ENCODE measurements at regions not wholly inside any gene's neighbourhood (a gene's known extent, or its start where the extent isn't known, plus 50 kb on each side); places are given as distances from the start of the nearest gene placed in this dataset.

- intact Hi-C loops (cut with DNase I): no loop called here
- WGBS, 2 donors: 59 to 74% methylated on average over 12 of the region's 12 CpGs
- peaks cover 0 to 5% (median 1%) of the 10 kb centered on the region in 4 donors for H3K9me3 ChIP-seq
- peaks cover 0 to 7% (median 0%) of the 10 kb centered on the region in 3 donors for H3K27me3 ChIP-seq
- no peak overlapping the region for H3K4me3 ChIP-seq
- DNase-seq: no peak
- TF ChIP-seq CTCF (IDR thresholded peaks at IDR 0.05) (no peak), POLR2AphosphoS5 (IDR thresholded peaks at IDR 0.05) (no peak), EP300 (IDR thresholded peaks at IDR 0.05) (no peak), POLR2A (IDR thresholded peaks at IDR 0.05) (no peak)
- H3K27ac ChIP-seq: no peak overlapping the region
- H3K36me3 ChIP-seq: no peaks in the 10 kb centered on the region
- H3K4me1 ChIP-seq: peaks cover 0 to 6% (median 0%) of the 10 kb centered on the region in 4 donors
Measured at GRCh38 chr5:173670791-173671120, 54.3 kb upstream of the BOD1 start.

- TF ChIP-seq POLR2AphosphoS5 (IDR thresholded peaks at IDR 0.05): no peak
- no peak for TF ChIP-seq POLR2A (IDR thresholded peaks at IDR 0.05)
- TF ChIP-seq CTCF (IDR thresholded peaks at IDR 0.05): no peak
- TF ChIP-seq EP300 (IDR thresholded peaks at IDR 0.05): no peak
- H3K36me3 ChIP-seq: no peaks in the 10 kb centered on the region
- peaks cover 0 to 7% (median 0%) of the 10 kb centered on the region in 3 donors for H3K27me3 ChIP-seq
- no peak for DNase-seq
- WGBS, 2 donors: 86 to 91% methylated on average over 16 of the region's 16 CpGs
- no peak overlapping the region for H3K4me3 ChIP-seq
- intact Hi-C loops (cut with DNase I): no loop called here
- H3K9me3 ChIP-seq: peaks cover 0 to 5% (median 1%) of the 10 kb centered on the region in 4 donors
- peaks cover 0 to 6% (median 0%) of the 10 kb centered on the region in 4 donors for H3K4me1 ChIP-seq
- no peak overlapping the region for H3K27ac ChIP-seq
Measured at GRCh38 chr5:173671121-173671949, 54.9 kb upstream of the BOD1 start.

GRCh38 chr5:173672166-173672565, 55.7 kb upstream of the BOD1 start:
- intact Hi-C loops (cut with DNase I): no loop called here
- DNase-seq: no peak
- Histone ChIP-seq H3K4me3 (no peak overlapping the region), H3K27me3 (peaks cover 0 to 7% (median 0%) of the 10 kb centered on the region in 3 donors), H3K36me3 (no peaks in the 10 kb centered on the region), H3K9me3 (peaks cover 0 to 5% (median 1%) of the 10 kb centered on the region in 4 donors), H3K4me1 (peaks cover 0 to 6% (median 0%) of the 10 kb centered on the region in 4 donors), H3K27ac (no peak overlapping the region)
- WGBS, 2 donors: 46 to 77% methylated on average over 8 of the region's 8 CpGs
- TF ChIP-seq POLR2AphosphoS5 (IDR thresholded peaks at IDR 0.05) (no peak), EP300 (IDR thresholded peaks at IDR 0.05) (no peak), CTCF (IDR thresholded peaks at IDR 0.05) (no peak), POLR2A (IDR thresholded peaks at IDR 0.05) (no peak)

GRCh38 chr5:173672891-173673290, 56.4 kb upstream of the BOD1 start:
- H3K4me3 ChIP-seq: no peak overlapping the region
- peaks cover 0 to 6% (median 0%) of the 10 kb centered on the region in 4 donors for H3K4me1 ChIP-seq
- H3K9me3 ChIP-seq: peaks cover 0 to 5% (median 1%) of the 10 kb centered on the region in 4 donors
- WGBS, 2 donors: 73 to 87% methylated on average over 11 of the region's 11 CpGs
- peaks cover 0 to 7% (median 0%) of the 10 kb centered on the region in 3 donors for H3K27me3 ChIP-seq
- intact Hi-C loops (cut with DNase I): no loop called here
- no peak for DNase-seq
- H3K27ac ChIP-seq: no peak overlapping the region
- no peaks in the 10 kb centered on the region for H3K36me3 ChIP-seq
- no peak for TF ChIP-seq CTCF (IDR thresholded peaks at IDR 0.05)
- TF ChIP-seq POLR2AphosphoS5 (IDR thresholded peaks at IDR 0.05): no peak
